ENCODE measurements at regions not wholly inside any gene's neighbourhood (a gene's known extent, or its start where the extent isn't known, plus 50 kb on each side); places are given as distances from the start of the nearest gene placed in this dataset.

GRCh38 chr20:23282111-23282510 is 68.5 kb upstream of the NXT1 start:
- no peak for ATAC-seq (ENCODE audit: low read depth)
- Histone ChIP-seq H3K27ac (ENCODE audit: insufficient read depth, low read length) (no peak overlapping the region), H2AK9ac (replicated peaks; ENCODE audit: low read depth, low read length, poor library complexity) (no peak overlapping the region), H3K9me1 (ENCODE audit: insufficient read depth, low read length) (no peaks in the 10 kb centered on the region), H3K79me1 (ENCODE audit: low read depth in 1 of 2, low read length in 2 of 2) (no peaks in the 10 kb centered on the region), H4K91ac (ENCODE audit: insufficient read depth, low read depth, low read length) (no peak overlapping the region), H2BK20ac (ENCODE audit: low read depth, low read length) (no peak overlapping the region), H3K4me1 (ENCODE audit: control insufficient read depth, insufficient read depth, low read length) (no peaks in the 10 kb centered on the region), H3K56ac (ENCODE audit: extremely low read depth, insufficient read depth, low read length) (no peak overlapping the region), H4K5ac (ENCODE audit: low read depth, low read length) (no peak overlapping the region), H3K4ac (ENCODE audit: low read depth, low read length) (no peak overlapping the region), H3K9ac (ENCODE audit: low read depth, low read length) (no peak overlapping the region), H3K27me3 (ENCODE audit: control insufficient read depth, insufficient read depth, low read length) (peaks cover 2% of the 10 kb centered on the region; the same call in 1 of the 2 replicates), H3K18ac (ENCODE audit: low read depth, low read length) (no peak overlapping the region), H2BK5ac (ENCODE audit: low read depth, low read length, poor library complexity, severe bottlenecking) (no peak overlapping the region), H3K9me3 (ENCODE audit: control insufficient read depth, insufficient read depth, low read length) (no peaks in the 10 kb centered on the region), H3K4me2 (ENCODE audit: low read depth, low read length) (no peak overlapping the region), H3K36me3 (ENCODE audit: control insufficient read depth, insufficient read depth, low read length) (no peaks in the 10 kb centered on the region), H2AFZ (replicated peaks; ENCODE audit: low read length, poor library complexity) (no peak overlapping the region), H4K20me1 (ENCODE audit: insufficient read depth, low read length) (no peaks in the 10 kb centered on the region), H3K4me3 (ENCODE audit: insufficient read depth, low read depth, low read length) (no peak overlapping the region), H2AK5ac (ENCODE audit: low read depth, low read length) (no peak overlapping the region), H3K23ac (ENCODE audit: low read depth, low read length) (no peak overlapping the region), H2BK120ac (ENCODE audit: low read depth, low read length) (no peak overlapping the region), H2BK15ac (ENCODE audit: low read depth, low read length) (no peak overlapping the region), H4K8ac (ENCODE audit: low read depth in 2 of 2, low read length in 2 of 2) (no peak overlapping the region), H3K14ac (replicated peaks; ENCODE audit: low read depth, low read length) (no peak overlapping the region)
- BruUV-seq (replicated peaks), result no TSS peak
- no CpG with 5 or more reads among the region's 1 CpG for WGBS, 2 experiments (ENCODE audit: extremely low coverage in 2 of 2, insufficient read length in 1 of 2)
- ChIA-PET POLR2A (ENCODE audit: unreplicated experiment) (no interaction called here), CTCF (interaction anchor here (0.8 kb wide), 1 partner anchor 353 kb away, joined by 3 read pairs; no protein-coding TSS in a partner anchor)
- no peak for DNase-seq
- no peak for TF ChIP-seq ELK1 (IDR thresholded peaks at IDR 0.05; ENCODE audit: borderline replicate concordance, low read depth, low read length)
- TF ChIP-seq RCOR1 (IDR thresholded peaks at IDR 0.05; ENCODE audit: insufficient replicate concordance, low read length), result no peak
- TF ChIP-seq RFX5 (IDR thresholded peaks at IDR 0.05; ENCODE audit: low read depth, low read length), result no peak
- no peak for TF ChIP-seq FOS (IDR thresholded peaks at IDR 0.05; ENCODE audit: low read depth, low read length)
- no peak for TF ChIP-seq CHD1 (IDR thresholded peaks at IDR 0.05; ENCODE audit: low read depth, low read length)
- no peak for TF ChIP-seq MXI1 (IDR thresholded peaks at IDR 0.05; ENCODE audit: borderline replicate concordance, low read depth, low read length)
- no peak for TF ChIP-seq CEBPB (IDR thresholded peaks at IDR 0.05; ENCODE audit: low read depth, low read length)
- TF ChIP-seq RAD21 (IDR thresholded peaks at IDR 0.05; ENCODE audit: low read length), result no peak
- TF ChIP-seq MAZ (IDR thresholded peaks at IDR 0.05; ENCODE audit: borderline replicate concordance, low read depth, low read length), result no peak
- TF ChIP-seq BHLHE40 (IDR thresholded peaks at IDR 0.05; ENCODE audit: low read depth, low read length), result no peak
- dilution Hi-C loops (cut with HindIII; ENCODE audit: low sequenced_read_pairs, unreplicated experiment), result no loop called here
- in situ Hi-C loops (cut with MboI; ENCODE audit: low sequenced_read_pairs), result no loop called here
- intact Hi-C loops (cut with micrococcal nuclease), result no loop called here
